ENCODE measurements at regions not wholly inside any gene's neighbourhood (a gene's known extent, or its start where the extent isn't known, plus 50 kb on each side); places are given as distances from the start of the nearest gene placed in this dataset.

- TF ChIP-seq CTCF (IDR thresholded peaks at IDR 0.05) (no peak), POLR2A (IDR thresholded peaks at IDR 0.05) (no peak), POLR2AphosphoS5 (IDR thresholded peaks at IDR 0.05) (no peak)
Observed at GRCh38 chr5:114146398-114146797, 215.5 kb upstream of the KCNN2 start.

All from breast epithelium (tissue), 3 donors.